KMS-11 (cell line): ENCODE measurements at regions not wholly inside any gene's neighbourhood (a gene's known extent, or its start where the extent isn't known, plus 50 kb on each side); places are given as distances from the start of the nearest gene placed in this dataset.
"Not testable (repeated sequence)": the region's sequence is repeated elsewhere in the genome, so short reads cannot be mapped to it uniquely, and the experiment has no call there.

ENCODE experiments used
- H2AFZ ChIP-seq: fragments of 200-600 bp; sonication (generic); 2 replicates; pipeline ENCODE4 v1.6.1; 2016; ENCODE audit warnings: antibody characterized with exemption, mixed run types, low read depth
- H3K27ac ChIP-seq: fragments of 200-600 bp; sonication (generic); 2 replicates; pipeline ENCODE4 v1.6.1; 2016; ENCODE audit warnings: mild to moderate bottlenecking, mixed run types
- H3K27me3 ChIP-seq: fragments of 200-600 bp; sonication (generic); 2 replicates; pipeline ENCODE4 v1.6.1; 2017; ENCODE audit warnings: mild to moderate bottlenecking, low read depth, mixed run types, moderate library complexity; ENCODE audit not compliant: insufficient read depth
- H3K36me3 ChIP-seq: fragments of 200-600 bp; sonication (generic); 2 replicates; pipeline ENCODE4 v1.6.1; 2017; ENCODE audit warnings: mild to moderate bottlenecking, mixed run types; ENCODE audit not compliant: insufficient read depth
- H3K4me1 ChIP-seq: fragments of 200-600 bp; sonication (generic); 2 replicates; pipeline ENCODE4 v1.6.1; 2016; ENCODE audit warnings: mild to moderate bottlenecking, low read depth, mixed run types; ENCODE audit not compliant: poor library complexity, severe bottlenecking
- H3K4me2 ChIP-seq: fragments of 200-600 bp; sonication (generic); 2 replicates; pipeline ENCODE4 v1.7.0; 2016; ENCODE audit warnings: mild to moderate bottlenecking, mixed run types
- H3K4me3 ChIP-seq: fragments of 200-600 bp; sonication (generic); IDR thresholded peaks from 2 replicates; pipeline ENCODE4 v1.6.1; 2017; ENCODE audit warnings: low read depth, low read length, mixed read lengths; ENCODE audit not compliant: insufficient read depth
- H3K79me2 ChIP-seq: fragments of 200-600 bp; sonication (generic); 2 replicates; pipeline ENCODE4 v1.6.1; 2016; ENCODE audit warnings: low read depth, mixed run types; ENCODE audit not compliant: insufficient read depth
- H3K9ac ChIP-seq: fragments of 200-600 bp; sonication (generic); 2 replicates; pipeline ENCODE4 v1.6.1; 2016; ENCODE audit warnings: mild to moderate bottlenecking, mixed run types
- H4K20me1 ChIP-seq: fragments of 200-600 bp; sonication (generic); 2 replicates; pipeline ENCODE4 v1.6.1; 2016; ENCODE audit warnings: mild to moderate bottlenecking, mixed run types; ENCODE audit not compliant: insufficient read depth
- TF ChIP-seq, protein P1 (sequence below): fragments of 200-600 bp; sonication (generic); conservative IDR thresholded peaks from 2 replicates; pipeline ENCODE4 v1.6.1; 2017; ENCODE audit warnings: low read depth, mild to moderate bottlenecking, antibody characterized with exemption, low read length, moderate library complexity, mixed read lengths

DNA sequence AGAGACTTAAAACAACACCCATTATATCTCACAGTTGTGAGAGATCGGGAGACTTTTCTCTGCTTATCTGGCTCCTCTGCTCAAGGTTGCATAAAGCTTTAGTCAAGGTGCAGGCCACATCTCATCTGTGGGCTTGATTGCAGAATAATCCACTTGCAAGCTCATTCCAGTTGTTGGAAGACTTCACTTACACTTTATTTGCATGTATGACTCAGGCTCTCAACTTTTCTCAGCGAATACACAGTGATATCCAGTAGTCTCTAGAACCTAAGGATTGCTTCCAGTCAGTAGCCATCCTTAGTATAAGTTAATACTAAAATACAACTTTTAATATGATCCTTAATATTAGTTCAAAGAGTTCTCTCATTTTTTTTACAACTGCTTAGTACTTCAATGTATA lies 435.5 kb upstream of the NRG3 start:
- no peak overlapping the region for H3K4me2 ChIP-seq
- H4K20me1 ChIP-seq, result no peaks in the 10 kb centered on the region
- H3K36me3 ChIP-seq, result no peaks in the 10 kb centered on the region
- H3K79me2 ChIP-seq, result no peaks in the 10 kb centered on the region
- no peaks in the 10 kb centered on the region for H3K4me1 ChIP-seq
- H3K4me3 ChIP-seq, result no peak overlapping the region
- H3K27me3 ChIP-seq, result no peaks in the 10 kb centered on the region
- no peak overlapping the region for H2AFZ ChIP-seq
- TF ChIP-seq, protein P1, sequence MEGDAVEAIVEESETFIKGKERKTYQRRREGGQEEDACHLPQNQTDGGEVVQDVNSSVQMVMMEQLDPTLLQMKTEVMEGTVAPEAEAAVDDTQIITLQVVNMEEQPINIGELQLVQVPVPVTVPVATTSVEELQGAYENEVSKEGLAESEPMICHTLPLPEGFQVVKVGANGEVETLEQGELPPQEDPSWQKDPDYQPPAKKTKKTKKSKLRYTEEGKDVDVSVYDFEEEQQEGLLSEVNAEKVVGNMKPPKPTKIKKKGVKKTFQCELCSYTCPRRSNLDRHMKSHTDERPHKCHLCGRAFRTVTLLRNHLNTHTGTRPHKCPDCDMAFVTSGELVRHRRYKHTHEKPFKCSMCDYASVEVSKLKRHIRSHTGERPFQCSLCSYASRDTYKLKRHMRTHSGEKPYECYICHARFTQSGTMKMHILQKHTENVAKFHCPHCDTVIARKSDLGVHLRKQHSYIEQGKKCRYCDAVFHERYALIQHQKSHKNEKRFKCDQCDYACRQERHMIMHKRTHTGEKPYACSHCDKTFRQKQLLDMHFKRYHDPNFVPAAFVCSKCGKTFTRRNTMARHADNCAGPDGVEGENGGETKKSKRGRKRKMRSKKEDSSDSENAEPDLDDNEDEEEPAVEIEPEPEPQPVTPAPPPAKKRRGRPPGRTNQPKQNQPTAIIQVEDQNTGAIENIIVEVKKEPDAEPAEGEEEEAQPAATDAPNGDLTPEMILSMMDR, result no peak
- no peak overlapping the region for H3K27ac ChIP-seq
- H3K9ac ChIP-seq, result no peak overlapping the region

DNA sequence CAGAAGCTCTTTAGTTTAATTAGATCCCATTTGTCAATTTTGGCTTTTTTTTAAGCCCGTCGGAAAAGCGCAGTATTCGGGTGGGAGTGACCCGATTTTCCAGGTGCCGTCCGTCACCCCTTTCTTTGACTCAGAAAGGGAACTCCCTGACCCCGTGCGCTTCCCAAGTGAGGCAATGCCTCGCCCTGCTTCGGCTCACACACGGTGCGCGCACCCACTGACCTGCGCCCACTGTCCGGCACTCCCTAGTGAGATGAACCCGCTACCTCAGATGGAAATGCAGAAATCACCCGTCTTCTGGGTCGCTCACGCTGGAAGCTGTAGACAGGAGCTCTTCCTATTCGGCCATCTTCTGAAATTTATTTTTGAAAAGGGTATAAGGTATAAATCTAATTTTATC lies 433.4 kb upstream of the NRG3 start:
- not testable (repeated sequence) for H3K9ac ChIP-seq, H3K27me3 ChIP-seq, H3K4me1 ChIP-seq, H3K79me2 ChIP-seq, H3K27ac ChIP-seq, H3K36me3 ChIP-seq, H3K4me3 ChIP-seq, H3K4me2 ChIP-seq, H2AFZ ChIP-seq, H4K20me1 ChIP-seq

DNA sequence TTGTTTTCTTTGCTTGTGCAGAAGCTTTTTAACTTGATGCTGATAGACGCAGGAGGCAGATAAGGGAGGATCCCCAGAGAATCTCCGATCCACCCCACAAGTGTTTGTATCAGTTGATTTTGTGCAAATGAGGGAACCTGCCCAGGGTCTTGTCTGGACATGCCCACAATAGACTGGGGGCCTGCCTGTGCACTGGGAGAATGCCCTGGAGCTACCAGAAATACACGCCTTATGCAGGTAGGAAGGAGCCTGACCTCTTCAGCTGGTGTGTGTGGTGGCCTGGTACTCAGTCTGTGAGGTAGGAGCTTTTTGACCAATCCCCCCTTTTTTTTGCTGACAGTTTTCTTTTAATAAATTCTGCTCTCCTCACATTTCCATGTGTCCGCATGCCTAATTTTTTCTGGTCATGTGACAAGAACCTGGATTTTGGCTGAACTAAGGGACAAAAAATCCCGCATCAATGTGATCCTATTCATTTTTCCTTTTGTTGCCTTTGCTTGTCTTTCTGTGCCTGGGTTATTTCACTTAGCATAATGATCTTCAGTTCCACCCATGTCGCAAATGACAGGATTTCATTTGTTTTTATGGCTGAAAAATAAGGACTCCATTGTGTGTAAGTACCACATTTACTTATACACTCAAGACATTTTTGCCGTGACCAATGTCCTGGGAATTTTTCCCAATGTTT lies 430.6 kb upstream of the NRG3 start:
- Histone ChIP-seq H3K4me1 (no peaks in the 10 kb centered on the region), H3K27me3 (no peaks in the 10 kb centered on the region), H3K79me2 (no peaks in the 10 kb centered on the region), H3K27ac (no peak overlapping the region), H3K4me2 (no peak overlapping the region), H4K20me1 (no peaks in the 10 kb centered on the region), H2AFZ (no peak overlapping the region), H3K36me3 (no peaks in the 10 kb centered on the region), H3K4me3 (no peak overlapping the region), H3K9ac (no peak overlapping the region)
- TF ChIP-seq, protein P1, result no peak

DNA sequence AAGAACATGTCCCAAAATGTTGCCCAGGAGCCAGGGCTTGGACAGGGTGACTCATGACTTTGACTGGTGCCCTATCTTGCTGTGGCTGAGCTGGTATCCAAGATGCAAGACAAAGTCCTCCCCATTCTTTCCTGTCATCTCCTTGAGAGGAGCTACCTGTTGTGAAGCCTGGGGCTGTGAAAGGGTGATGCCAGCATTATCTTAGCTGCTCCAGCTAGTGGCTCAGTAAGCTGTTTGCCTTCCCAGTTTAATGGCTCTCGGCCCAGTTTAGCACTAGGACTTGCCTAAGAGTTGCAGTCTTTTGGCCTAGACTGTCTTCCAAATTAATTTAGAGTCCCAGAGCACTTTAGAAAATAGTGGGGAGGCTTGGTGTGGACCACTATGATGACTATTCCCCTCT lies 424.3 kb upstream of the NRG3 start:
- Histone ChIP-seq H3K27ac (no peak overlapping the region), H3K79me2 (no peaks in the 10 kb centered on the region), H3K4me1 (no peaks in the 10 kb centered on the region), H3K4me2 (no peak overlapping the region), H4K20me1 (no peaks in the 10 kb centered on the region), H2AFZ (no peak overlapping the region), H3K27me3 (no peaks in the 10 kb centered on the region), H3K4me3 (no peak overlapping the region), H3K36me3 (no peaks in the 10 kb centered on the region), H3K9ac (no peak overlapping the region)
- TF ChIP-seq, protein P1, result no peak

DNA sequence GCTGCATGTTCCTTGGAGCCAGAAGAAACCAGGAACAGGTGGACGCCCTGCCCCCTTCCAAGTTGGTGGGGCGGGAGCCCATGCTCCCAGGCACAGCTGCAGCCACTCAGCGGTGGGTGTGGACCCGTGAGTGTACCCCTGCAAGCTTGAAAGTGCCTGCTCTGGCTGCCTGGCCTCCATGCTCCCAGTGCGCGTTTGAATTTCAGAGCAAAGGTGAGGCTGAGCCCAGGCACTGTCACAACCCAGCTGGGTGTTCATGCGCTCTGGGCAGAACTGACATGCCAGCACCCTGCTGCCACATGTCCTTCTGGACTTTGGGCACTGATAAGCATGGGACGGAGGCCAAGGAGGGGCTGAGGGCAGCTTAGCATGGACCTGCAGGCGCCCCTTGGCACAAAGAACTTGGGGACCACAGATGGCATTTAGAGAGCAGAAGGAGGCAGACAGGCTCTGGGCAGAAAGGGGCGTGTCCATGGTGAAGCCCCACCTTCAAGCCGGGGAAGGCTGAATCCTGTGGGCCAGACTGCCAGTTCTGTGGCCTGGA lies 402.0 kb upstream of the NRG3 start:
- H3K79me2 ChIP-seq, result no peaks in the 10 kb centered on the region

More for the DNA sequence above, 402.0 kb upstream of the NRG3 start:
- no peak overlapping the region for H3K27ac ChIP-seq
- no peak overlapping the region for H3K4me2 ChIP-seq
- no peak overlapping the region for H3K9ac ChIP-seq
- TF ChIP-seq, protein P1, result no peak
- no peak overlapping the region for H2AFZ ChIP-seq
- no peaks in the 10 kb centered on the region for H3K27me3 ChIP-seq
- no peaks in the 10 kb centered on the region for H4K20me1 ChIP-seq
- H3K4me1 ChIP-seq, result no peaks in the 10 kb centered on the region
- H3K4me3 ChIP-seq, result no peak overlapping the region
- no peaks in the 10 kb centered on the region for H3K36me3 ChIP-seq
